ENCODE measurements at regions not wholly inside any gene's neighbourhood (a gene's known extent, or its start where the extent isn't known, plus 50 kb on each side); places are given as distances from the start of the nearest gene placed in this dataset.

DNA sequence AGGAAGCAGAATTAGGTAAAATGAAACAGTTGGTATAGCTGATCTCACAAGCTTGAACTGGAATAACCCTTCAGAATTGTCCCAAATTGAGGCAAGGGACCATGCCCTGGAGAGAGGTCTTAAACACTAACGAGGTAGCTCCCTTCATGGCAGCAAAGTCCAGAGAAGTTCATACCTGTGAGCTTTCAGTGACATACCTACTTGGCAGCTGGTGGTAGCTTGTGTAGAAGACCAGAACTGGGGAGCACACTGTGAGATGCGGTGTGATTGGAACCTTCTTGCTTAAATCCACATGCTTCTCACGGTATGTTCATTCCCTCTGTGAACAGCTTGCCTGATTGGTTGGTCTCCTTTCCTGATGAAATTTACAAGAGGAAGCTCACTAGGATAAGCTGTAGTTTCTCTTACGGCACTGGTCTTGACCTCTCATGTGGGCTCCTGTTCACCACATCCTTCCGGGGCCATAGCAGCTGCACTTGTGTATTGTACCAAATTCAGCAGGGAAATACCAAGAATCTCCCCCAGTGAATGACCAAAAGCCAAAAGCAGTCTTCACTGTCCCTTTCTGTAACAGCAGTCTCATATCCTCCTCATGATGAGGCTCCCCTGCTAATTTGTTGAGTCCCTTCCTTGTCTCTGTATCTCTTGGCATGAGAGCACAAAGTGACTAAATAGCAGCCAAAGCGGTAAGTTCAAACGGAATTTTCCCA, 483.7 kb upstream of the FRG2C start:
- WGBS (ENCODE audit: low lambda C conversion rate): 40% methylated on average over 7 of the region's 7 CpGs
- POLR2A ChIA-PET: no interaction called here

More for the DNA sequence above, 483.7 kb upstream of the FRG2C start:
- Histone ChIP-seq H3K27me3 (ENCODE audit: insufficient read depth) (no peaks in the 10 kb centered on the region), H3K9me2 (no peaks in the 10 kb centered on the region), H3K79me2 (ENCODE audit: insufficient read depth) (no peaks in the 10 kb centered on the region), H2AFZ (ENCODE audit: low read depth) (no peak overlapping the region), H3K4me3 (ENCODE audit: low read depth in 2 of 2, low read length in 1 of 2) (no peak overlapping the region), H3K9me3 (no peaks in the 10 kb centered on the region), H4K20me1 (ENCODE audit: insufficient read depth) (no peaks in the 10 kb centered on the region), H3K27ac (ENCODE audit: low read depth in 2 of 2, low read length in 1 of 2) (no peak overlapping the region), H3F3A (replicated peaks; ENCODE audit: insufficient read depth) (no peaks in the 10 kb centered on the region), H3K4me1 (ENCODE audit: control insufficient read depth in 1 of 2, insufficient read depth in 2 of 2, low read depth in 1 of 2, low read length in 1 of 2) (no peaks in the 10 kb centered on the region), H3K36me3 (replicated peaks in 1 of 2; ENCODE audit: control insufficient read depth in 1 of 2, insufficient read depth in 2 of 2, low read length in 1 of 2) (no peaks in the 10 kb centered on the region), H3K9ac (no peak overlapping the region), H3K4me2 (no peak overlapping the region)
- CTCF ChIA-PET: interaction anchor here (0.6 to 1.9 kb wide), 2 partner anchors 8 to 11 kb away, joined by 3 to 15 read pairs; no protein-coding TSS in a partner anchor
- TF ChIP-seq MEF2A (IDR thresholded peaks at IDR 0.05; ENCODE audit: borderline replicate concordance, low read depth) (no peak), TEAD4 (IDR thresholded peaks at IDR 0.05; ENCODE audit: borderline replicate concordance, insufficient read depth) (no peak), YY1 (IDR thresholded peaks at IDR 0.05; ENCODE audit: low read depth) (no peak), GATA2 (CRISPR knock-in tag; IDR thresholded peaks at IDR 0.05) (no peak), CHD2 (IDR thresholded peaks at IDR 0.05; ENCODE audit: low read length, partially characterized antibody) (no peak), GABPA (IDR thresholded peaks at IDR 0.05; ENCODE audit: low read depth) (no peak), NRF1 (IDR thresholded peaks at IDR 0.05; ENCODE audit: low read depth, low read length) (no peak), EP300 (IDR thresholded peaks at IDR 0.05; ENCODE audit: borderline replicate concordance in 1 of 2, low read depth in 1 of 2, low read length in 1 of 2) (no peak), SMC3 (IDR thresholded peaks at IDR 0.05; ENCODE audit: low read depth, low read length) (no peak), NFIC (IDR thresholded peaks at IDR 0.05; ENCODE audit: borderline replicate concordance) (no peak), RXRA (IDR thresholded peaks at IDR 0.05; ENCODE audit: borderline replicate concordance, low read depth) (no peak), EZH2phosphoT487 (IDR thresholded peaks at IDR 0.05; ENCODE audit: borderline replicate concordance, low read depth) (no peak)
- TF ChIP-seq, protein P1, sequence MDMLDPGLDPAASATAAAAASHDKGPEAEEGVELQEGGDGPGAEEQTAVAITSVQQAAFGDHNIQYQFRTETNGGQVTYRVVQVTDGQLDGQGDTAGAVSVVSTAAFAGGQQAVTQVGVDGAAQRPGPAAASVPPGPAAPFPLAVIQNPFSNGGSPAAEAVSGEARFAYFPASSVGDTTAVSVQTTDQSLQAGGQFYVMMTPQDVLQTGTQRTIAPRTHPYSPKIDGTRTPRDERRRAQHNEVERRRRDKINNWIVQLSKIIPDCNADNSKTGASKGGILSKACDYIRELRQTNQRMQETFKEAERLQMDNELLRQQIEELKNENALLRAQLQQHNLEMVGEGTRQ (IDR thresholded peaks at IDR 0.05; ENCODE audit: borderline replicate concordance, low read depth, low read length): no peak
- TF ChIP-seq, protein P2, sequence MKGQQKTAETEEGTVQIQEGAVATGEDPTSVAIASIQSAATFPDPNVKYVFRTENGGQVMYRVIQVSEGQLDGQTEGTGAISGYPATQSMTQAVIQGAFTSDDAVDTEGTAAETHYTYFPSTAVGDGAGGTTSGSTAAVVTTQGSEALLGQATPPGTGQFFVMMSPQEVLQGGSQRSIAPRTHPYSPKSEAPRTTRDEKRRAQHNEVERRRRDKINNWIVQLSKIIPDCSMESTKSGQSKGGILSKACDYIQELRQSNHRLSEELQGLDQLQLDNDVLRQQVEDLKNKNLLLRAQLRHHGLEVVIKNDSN (IDR thresholded peaks at IDR 0.05; ENCODE audit: borderline replicate concordance, low read depth): no peak
- TF ChIP-seq, protein P3, sequence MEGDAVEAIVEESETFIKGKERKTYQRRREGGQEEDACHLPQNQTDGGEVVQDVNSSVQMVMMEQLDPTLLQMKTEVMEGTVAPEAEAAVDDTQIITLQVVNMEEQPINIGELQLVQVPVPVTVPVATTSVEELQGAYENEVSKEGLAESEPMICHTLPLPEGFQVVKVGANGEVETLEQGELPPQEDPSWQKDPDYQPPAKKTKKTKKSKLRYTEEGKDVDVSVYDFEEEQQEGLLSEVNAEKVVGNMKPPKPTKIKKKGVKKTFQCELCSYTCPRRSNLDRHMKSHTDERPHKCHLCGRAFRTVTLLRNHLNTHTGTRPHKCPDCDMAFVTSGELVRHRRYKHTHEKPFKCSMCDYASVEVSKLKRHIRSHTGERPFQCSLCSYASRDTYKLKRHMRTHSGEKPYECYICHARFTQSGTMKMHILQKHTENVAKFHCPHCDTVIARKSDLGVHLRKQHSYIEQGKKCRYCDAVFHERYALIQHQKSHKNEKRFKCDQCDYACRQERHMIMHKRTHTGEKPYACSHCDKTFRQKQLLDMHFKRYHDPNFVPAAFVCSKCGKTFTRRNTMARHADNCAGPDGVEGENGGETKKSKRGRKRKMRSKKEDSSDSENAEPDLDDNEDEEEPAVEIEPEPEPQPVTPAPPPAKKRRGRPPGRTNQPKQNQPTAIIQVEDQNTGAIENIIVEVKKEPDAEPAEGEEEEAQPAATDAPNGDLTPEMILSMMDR (IDR thresholded peaks at IDR 0.05): no peak
- TF ChIP-seq, protein P4, sequence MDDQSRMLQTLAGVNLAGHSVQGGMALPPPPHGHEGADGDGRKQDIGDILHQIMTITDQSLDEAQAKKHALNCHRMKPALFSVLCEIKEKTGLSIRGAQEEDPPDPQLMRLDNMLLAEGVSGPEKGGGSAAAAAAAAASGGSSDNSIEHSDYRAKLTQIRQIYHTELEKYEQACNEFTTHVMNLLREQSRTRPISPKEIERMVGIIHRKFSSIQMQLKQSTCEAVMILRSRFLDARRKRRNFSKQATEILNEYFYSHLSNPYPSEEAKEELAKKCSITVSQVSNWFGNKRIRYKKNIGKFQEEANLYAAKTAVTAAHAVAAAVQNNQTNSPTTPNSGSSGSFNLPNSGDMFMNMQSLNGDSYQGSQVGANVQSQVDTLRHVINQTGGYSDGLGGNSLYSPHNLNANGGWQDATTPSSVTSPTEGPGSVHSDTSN (IDR thresholded peaks at IDR 0.05): no peak
- TF ChIP-seq, protein P5, sequence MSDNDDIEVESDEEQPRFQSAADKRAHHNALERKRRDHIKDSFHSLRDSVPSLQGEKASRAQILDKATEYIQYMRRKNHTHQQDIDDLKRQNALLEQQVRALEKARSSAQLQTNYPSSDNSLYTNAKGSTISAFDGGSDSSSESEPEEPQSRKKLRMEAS (IDR thresholded peaks at IDR 0.05; ENCODE audit: low read depth): no peak
- no peak for DNase-seq
